Upper lobe of left lung (tissue), 6 donors: ENCODE measurements at regions not wholly inside any gene's neighbourhood (a gene's known extent, or its start where the extent isn't known, plus 50 kb on each side); places are given as distances from the start of the nearest gene placed in this dataset.

Experiments used
- ATAC-seq, 2 donors: fragments of 200-7000 bp; cut with Tn5 transposase; one replicate each; pipeline ENCODE4 v1.9.1; 2022; ENCODE audit warnings: mild to moderate bottlenecking in 2 of 2, moderate library complexity in 2 of 2; ENCODE audit not compliant: low FRiP score in 2 of 2
- DNase-seq, 2 donors: peaks; one replicate each; pipeline ENCODE4 v3.0.0-alpha.2; 2019 to 2020
- H3K27ac ChIP-seq, 4 donors: fragments of 200-600 bp; sonication (generic); one replicate each; pipeline ENCODE4 v1.5.1; 2016 to 2019
- H3K27me3 ChIP-seq, 4 donors: fragments of 200-600 bp; sonication (generic); one replicate each; pipeline ENCODE4 v1.5.1; 2017 to 2019
- H3K36me3 ChIP-seq, 4 donors: fragments of 200-600 bp; sonication (generic); one replicate each; pipeline ENCODE4 v1.5.1; 2016 to 2019
- H3K4me1 ChIP-seq, 4 donors: fragments of 200-600 bp; sonication (generic); one replicate each; pipeline ENCODE4 v1.5.1; 2018 to 2019
- H3K4me3 ChIP-seq, 4 donors: fragments of 200-600 bp; sonication (generic); one replicate each; pipeline ENCODE4 v1.5.1; 2017 to 2019; ENCODE audit warnings: mild to moderate bottlenecking in 2 of 4, moderate library complexity in 1 of 4
- H3K9me3 ChIP-seq, 4 donors: fragments of 200-600 bp; sonication (generic); one replicate each; pipeline ENCODE4 v1.5.1; 2018 to 2019
- EP300 ChIP-seq, 4 donors: sonication (generic); formaldehyde crosslinking; IDR thresholded peaks; one replicate each; pipeline ENCODE4 v1.5.1; 2017; ENCODE audit warnings: antibody characterized with exemption in 4 of 4, control low read depth in 2 of 4
- POLR2A ChIP-seq, 4 donors: fragments of 450-650 bp; IDR thresholded peaks; one replicate each; pipeline ENCODE4 v1.5.1; 2016 to 2017; ENCODE audit warnings: antibody characterized with exemption in 4 of 4, mild to moderate bottlenecking in 2 of 4
- POLR2AphosphoS5 ChIP-seq, 2 donors: sonication (generic); formaldehyde crosslinking; IDR thresholded peaks; one replicate each; pipeline ENCODE4 v1.5.1; 2017; ENCODE audit warnings: antibody characterized with exemption in 2 of 2
- WGBS, 2 donors: methylation state at CpG; one replicate each; pipeline ENCODE4 v1.1.5; 2017 to 2018; 5-methylcytosine and 5-hydroxymethylcytosine counted together
- TF ChIP-seq, protein P1 (sequence below), 6 experiments: fragments of 450-650 bp in 4 of 6; fragments of 200-600 bp in 2 of 6; sonication (generic) in 2 of 6; IDR thresholded peaks; one replicate each; pipeline ENCODE4 v1.5.1; 2016 to 2019; ENCODE audit warnings: antibody characterized with exemption in 6 of 6
- donor health status: DM: no; HTN: no; CAD: no; lungs with moderate emphysema.
- donor health status: DM: no; HTN: yes; CAD: no; lungs with severe emphysema.

DNA sequence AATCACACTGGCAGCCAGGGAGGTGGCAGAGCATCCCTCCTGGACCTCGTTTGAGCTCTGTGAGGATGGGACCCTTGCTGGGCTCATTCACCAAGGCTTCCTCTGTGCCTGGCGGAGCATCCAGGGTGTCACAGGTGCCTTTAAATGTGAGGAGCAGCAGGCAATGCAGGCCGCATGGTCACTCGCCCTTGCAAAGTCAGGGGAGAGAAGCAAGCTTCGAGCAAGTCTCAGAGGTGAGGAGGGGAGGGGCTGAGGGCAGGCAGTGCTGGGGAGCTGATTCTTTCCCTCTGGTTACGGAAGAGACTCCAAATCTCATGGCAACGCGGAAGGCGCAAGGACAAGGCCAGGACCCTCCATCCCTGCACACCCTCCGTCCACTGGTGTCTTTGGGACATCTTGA, 182.7 kb upstream of the PMEPA1 start:
- Histone ChIP-seq H3K27ac (no peak overlapping the region), H3K4me3 (no peak overlapping the region), H3K27me3 (no peaks in the 10 kb centered on the region), H3K9me3 (no peaks in the 10 kb centered on the region), H3K36me3 (no peaks in the 10 kb centered on the region), H3K4me1 (no peaks in the 10 kb centered on the region)
- DNase-seq (no peak), ATAC-seq (no peak)
- WGBS, 2 donors = 89 to 93% methylated on average over 7 to 10 of the region's 10 CpGs
- TF ChIP-seq POLR2AphosphoS5 (IDR thresholded peaks at IDR 0.05) = no peak

GRCh38 chr20:57891014-57891413, 181.2 kb upstream of the PMEPA1 start:
- no peak for ATAC-seq
- H3K36me3 ChIP-seq = no peaks in the 10 kb centered on the region
- no peak for TF ChIP-seq EP300 (IDR thresholded peaks at IDR 0.05)
- TF ChIP-seq POLR2A (IDR thresholded peaks at IDR 0.05) = no peak
- TF ChIP-seq POLR2AphosphoS5 (IDR thresholded peaks at IDR 0.05) = no peak
- TF ChIP-seq, protein P1, sequence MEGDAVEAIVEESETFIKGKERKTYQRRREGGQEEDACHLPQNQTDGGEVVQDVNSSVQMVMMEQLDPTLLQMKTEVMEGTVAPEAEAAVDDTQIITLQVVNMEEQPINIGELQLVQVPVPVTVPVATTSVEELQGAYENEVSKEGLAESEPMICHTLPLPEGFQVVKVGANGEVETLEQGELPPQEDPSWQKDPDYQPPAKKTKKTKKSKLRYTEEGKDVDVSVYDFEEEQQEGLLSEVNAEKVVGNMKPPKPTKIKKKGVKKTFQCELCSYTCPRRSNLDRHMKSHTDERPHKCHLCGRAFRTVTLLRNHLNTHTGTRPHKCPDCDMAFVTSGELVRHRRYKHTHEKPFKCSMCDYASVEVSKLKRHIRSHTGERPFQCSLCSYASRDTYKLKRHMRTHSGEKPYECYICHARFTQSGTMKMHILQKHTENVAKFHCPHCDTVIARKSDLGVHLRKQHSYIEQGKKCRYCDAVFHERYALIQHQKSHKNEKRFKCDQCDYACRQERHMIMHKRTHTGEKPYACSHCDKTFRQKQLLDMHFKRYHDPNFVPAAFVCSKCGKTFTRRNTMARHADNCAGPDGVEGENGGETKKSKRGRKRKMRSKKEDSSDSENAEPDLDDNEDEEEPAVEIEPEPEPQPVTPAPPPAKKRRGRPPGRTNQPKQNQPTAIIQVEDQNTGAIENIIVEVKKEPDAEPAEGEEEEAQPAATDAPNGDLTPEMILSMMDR (IDR thresholded peaks at IDR 0.05) = no peak
- 64 to 69% methylated on average over 5 of the region's 5 CpGs for WGBS, 2 donors
- H3K27me3 ChIP-seq = no peaks in the 10 kb centered on the region
- no peaks in the 10 kb centered on the region for H3K9me3 ChIP-seq
- H3K4me3 ChIP-seq = no peak overlapping the region
- no peak overlapping the region for H3K27ac ChIP-seq
- DNase-seq = no peak
- H3K4me1 ChIP-seq = no peaks in the 10 kb centered on the region

- DNase-seq = no peak
- Histone ChIP-seq H3K4me3 (no peak overlapping the region), H3K36me3 (no peaks in the 10 kb centered on the region), H3K9me3 (no peaks in the 10 kb centered on the region), H3K27ac (no peak overlapping the region), H3K4me1 (no peaks in the 10 kb centered on the region), H3K27me3 (no peaks in the 10 kb centered on the region)
- TF ChIP-seq POLR2AphosphoS5 (IDR thresholded peaks at IDR 0.05) = no peak
- TF ChIP-seq EP300 (IDR thresholded peaks at IDR 0.05) = no peak
- TF ChIP-seq POLR2A (IDR thresholded peaks at IDR 0.05) = no peak
- TF ChIP-seq, protein P1 (IDR thresholded peaks at IDR 0.05) = no peak
- WGBS, 2 donors = 80 to 83% methylated on average over 8 to 12 of the region's 12 CpGs
- ATAC-seq = no peak
These were observed 180.5 kb upstream of the PMEPA1 start for GRCh38 chr20:57890202-57890800.

GRCh38 chr20:57888591-57888990, 178.8 kb upstream of the PMEPA1 start:
- ATAC-seq = no peak
- 50 to 86% methylated on average over 4 to 5 of the region's 5 CpGs for WGBS, 2 donors

GRCh38 chr20:57884956-57885355, 175.1 kb upstream of the PMEPA1 start:
- Histone ChIP-seq H3K4me3 (no peak overlapping the region), H3K27me3 (no peaks in the 10 kb centered on the region), H3K9me3 (no peaks in the 10 kb centered on the region), H3K4me1 (no peaks in the 10 kb centered on the region), H3K27ac (no peak overlapping the region), H3K36me3 (no peaks in the 10 kb centered on the region)
- 95% methylated on average over 4 to 5 of the region's 5 CpGs for WGBS, 2 donors
- ATAC-seq (no peak), DNase-seq (peak in 1 of 2 donors; percentile 8)
- no peak for TF ChIP-seq EP300 (IDR thresholded peaks at IDR 0.05)
- TF ChIP-seq, protein P1 (IDR thresholded peaks at IDR 0.05) = no peak
- no peak for TF ChIP-seq POLR2A (IDR thresholded peaks at IDR 0.05)
- TF ChIP-seq POLR2AphosphoS5 (IDR thresholded peaks at IDR 0.05) = no peak

More at GRCh38 chr20:57888591-57888990, 178.8 kb upstream of the PMEPA1 start:
- TF ChIP-seq POLR2AphosphoS5 (IDR thresholded peaks at IDR 0.05) (no peak), EP300 (IDR thresholded peaks at IDR 0.05) (no peak), POLR2A (IDR thresholded peaks at IDR 0.05) (no peak)
- H3K4me3 ChIP-seq = no peak overlapping the region
- DNase-seq = peak in 1 of 2 donors; percentile 6
- H3K4me1 ChIP-seq = no peaks in the 10 kb centered on the region
- no peak overlapping the region for H3K27ac ChIP-seq
- H3K27me3 ChIP-seq = no peaks in the 10 kb centered on the region
- H3K9me3 ChIP-seq = no peaks in the 10 kb centered on the region
- H3K36me3 ChIP-seq = no peaks in the 10 kb centered on the region

- ATAC-seq (no peak), DNase-seq (peak in 1 of 2 donors; percentile 17)
- Histone ChIP-seq H3K4me1 (no peaks in the 10 kb centered on the region), H3K4me3 (no peak overlapping the region), H3K9me3 (no peaks in the 10 kb centered on the region), H3K27ac (no peak overlapping the region), H3K27me3 (no peaks in the 10 kb centered on the region), H3K36me3 (no peaks in the 10 kb centered on the region)
- TF ChIP-seq POLR2A (IDR thresholded peaks at IDR 0.05) = no peak
- TF ChIP-seq, protein P1 (IDR thresholded peaks at IDR 0.05) = no peak
- WGBS, 2 donors = 80 to 90% methylated on average over 5 of the region's 5 CpGs
These were observed 173.9 kb upstream of the PMEPA1 start for GRCh38 chr20:57883761-57884160.
